Caco-2 (cell line): ENCODE measurements at regions not wholly inside any gene's neighbourhood (a gene's known extent, or its start where the extent isn't known, plus 50 kb on each side); places are given as distances from the start of the nearest gene placed in this dataset.

Experiments
- BruUV-seq: library from RNA; stranded (reverse); fragments of 400-500 nt; replicated peaks from 2 replicates; lab custom pipeline; 2021; lab: Mats Ljungman, UMichigan
- CTCF ChIA-PET: fragments of 300-600 bp; sonication (Branson Sonifier 250); formaldehyde crosslinking; loops from one replicate; lab custom pipeline; 2022; ENCODE audit warnings: antibody characterized with exemption; lab: Charles Lee
- POLR2A ChIA-PET: fragments of 300-600 bp; sonication (Branson Sonifier 250); formaldehyde crosslinking; loops from one replicate; lab custom pipeline; 2022; ENCODE audit warnings: antibody characterized with exemption; lab: Charles Lee
- DNase-seq, 2 experiments: peaks; one replicate each; pipeline versions ENCODE4 v3.0.0 to v3.0.0-alpha.2; 2020 to 2022
- H3K27me3 ChIP-seq: replicated peaks from 2 replicates; pipeline ENCODE4 v1.6.0; 2011; ENCODE audit warnings: low read length; ENCODE audit not compliant: control insufficient read depth, insufficient read depth
- H3K36me3 ChIP-seq: 2 replicates; pipeline ENCODE4 v1.5.1; 2011; ENCODE audit warnings: low read length; ENCODE audit not compliant: control insufficient read depth, insufficient read depth
- H3K4me1 ChIP-seq: fragments of 250-450 bp; sonication (Bioruptor Pico); 2 replicates; pipeline ENCODE4 v1.5.1; 2020; ENCODE audit warnings: mild to moderate bottlenecking
- H3K4me3 ChIP-seq: 2 replicates; pipeline ENCODE4 v1.5.1; 2011; ENCODE audit warnings: low read depth, mild to moderate bottlenecking, control low read depth, low read length
- H3K9me3 ChIP-seq: fragments of 250-450 bp; sonication (Bioruptor Pico); 2 replicates; pipeline ENCODE4 v1.5.1; 2020; ENCODE audit warnings: mild to moderate bottlenecking, moderate library complexity
- H3K27ac Mint-ChIP-seq: one replicate; pipeline ENCODE4 v1.8.0; 2022; ENCODE audit warnings: mixed read lengths; ENCODE audit not compliant: unreplicated experiment
- H3K27me3 Mint-ChIP-seq: one replicate; pipeline ENCODE4 v1.8.0; 2022; ENCODE audit warnings: mixed read lengths; ENCODE audit not compliant: insufficient read depth, unreplicated experiment
- H3K36me3 Mint-ChIP-seq: one replicate; pipeline ENCODE4 v1.8.0; 2022; ENCODE audit warnings: mild to moderate bottlenecking, mixed read lengths; ENCODE audit not compliant: insufficient read depth, unreplicated experiment
- H3K4me1 Mint-ChIP-seq: one replicate; pipeline ENCODE4 v1.8.0; 2022; ENCODE audit warnings: low read depth, mixed read lengths; ENCODE audit not compliant: unreplicated experiment
- H3K4me3 Mint-ChIP-seq: one replicate; pipeline ENCODE4 v1.8.0; 2022; ENCODE audit warnings: mild to moderate bottlenecking, moderate library complexity, mixed read lengths; ENCODE audit not compliant: unreplicated experiment
- H3K9me3 Mint-ChIP-seq: one replicate; pipeline ENCODE4 v1.8.0; 2022; ENCODE audit warnings: mixed read lengths; ENCODE audit not compliant: unreplicated experiment
- intact Hi-C: fragments of 100-400 bp; cut with micrococcal nuclease; formaldehyde crosslinking; loops from one replicate; pipeline ENCODE4 v1.10.0; 2022; ENCODE audit not compliant: unreplicated experiment
- TF ChIP-seq, protein P1 (sequence below), 2 experiments: fragments of 200-600 bp in 1 of 2; IDR thresholded peaks; 1 replicate in 1 of 2; 2 replicates in 1 of 2; pipeline versions ENCODE4 v1.5.1 to v1.8.0; 2011 to 2022; ENCODE audit warnings: antibody characterized with exemption in 1 of 2, control low read depth in 1 of 2, inconsistent platforms in 1 of 2, low read depth in 1 of 2, low read length in 1 of 2, mild to moderate bottlenecking in 1 of 2, moderate library complexity in 1 of 2; ENCODE audit not compliant: insufficient read depth in 1 of 2, severe bottlenecking in 1 of 2, unreplicated experiment in 1 of 2

GRCh38 chr2:60379216-60379615 lies 174.2 kb downstream of the BCL11A start:
- no peaks in the 10 kb centered on the region for H3K36me3 ChIP-seq
- Mint-ChIP-seq H3K4me3 (no peak overlapping the region), H3K27me3 (no peaks in the 10 kb centered on the region), H3K4me1 (peaks cover 13% of the 10 kb centered on the region), H3K9me3 (peaks cover 10% of the 10 kb centered on the region), H3K27ac (no peak overlapping the region), H3K36me3 (no peaks in the 10 kb centered on the region)
- peaks cover 22% of the 10 kb centered on the region; the same call in 1 of the 2 replicates for H3K4me1 ChIP-seq
- H3K27me3 ChIP-seq = no peaks in the 10 kb centered on the region
- CTCF ChIA-PET = no interaction called here
- 0 out of 2 replicates have a peak, but pooled peaks cover 3% of the 10 kb centered on the region for H3K9me3 ChIP-seq
- POLR2A ChIA-PET = no interaction called here
- H3K4me3 ChIP-seq = no peak overlapping the region
- intact Hi-C loops = no loop called here
- BruUV-seq = no TSS peak
- TF ChIP-seq, protein P1, sequence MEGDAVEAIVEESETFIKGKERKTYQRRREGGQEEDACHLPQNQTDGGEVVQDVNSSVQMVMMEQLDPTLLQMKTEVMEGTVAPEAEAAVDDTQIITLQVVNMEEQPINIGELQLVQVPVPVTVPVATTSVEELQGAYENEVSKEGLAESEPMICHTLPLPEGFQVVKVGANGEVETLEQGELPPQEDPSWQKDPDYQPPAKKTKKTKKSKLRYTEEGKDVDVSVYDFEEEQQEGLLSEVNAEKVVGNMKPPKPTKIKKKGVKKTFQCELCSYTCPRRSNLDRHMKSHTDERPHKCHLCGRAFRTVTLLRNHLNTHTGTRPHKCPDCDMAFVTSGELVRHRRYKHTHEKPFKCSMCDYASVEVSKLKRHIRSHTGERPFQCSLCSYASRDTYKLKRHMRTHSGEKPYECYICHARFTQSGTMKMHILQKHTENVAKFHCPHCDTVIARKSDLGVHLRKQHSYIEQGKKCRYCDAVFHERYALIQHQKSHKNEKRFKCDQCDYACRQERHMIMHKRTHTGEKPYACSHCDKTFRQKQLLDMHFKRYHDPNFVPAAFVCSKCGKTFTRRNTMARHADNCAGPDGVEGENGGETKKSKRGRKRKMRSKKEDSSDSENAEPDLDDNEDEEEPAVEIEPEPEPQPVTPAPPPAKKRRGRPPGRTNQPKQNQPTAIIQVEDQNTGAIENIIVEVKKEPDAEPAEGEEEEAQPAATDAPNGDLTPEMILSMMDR (IDR thresholded peaks at IDR 0.05; ENCODE audit: insufficient read depth in 1 of 2, low read depth in 1 of 2, low read length in 1 of 2, severe bottlenecking in 1 of 2, unreplicated experiment in 1 of 2) = no peak
- DNase-seq = no peak

DNA sequence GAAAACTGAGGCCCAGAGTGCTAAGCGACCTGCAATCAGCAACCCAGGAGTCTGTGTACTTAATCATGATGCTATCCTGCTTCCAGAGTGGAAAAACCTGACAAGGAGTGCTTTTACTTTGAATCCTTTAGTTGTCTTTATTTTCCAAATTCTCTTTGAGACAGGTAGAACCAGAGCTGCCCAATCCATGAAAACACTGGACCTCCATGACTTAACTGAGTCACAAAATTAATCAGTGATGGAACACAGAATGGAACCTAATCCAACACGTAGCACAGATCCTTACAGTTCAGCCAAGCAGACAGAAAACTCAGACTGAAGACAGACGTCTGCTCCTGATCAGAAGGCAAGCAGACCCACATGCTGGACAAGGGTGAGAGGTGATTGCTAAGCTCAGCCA lies 175.6 kb downstream of the BCL11A start:
- no TSS peak for BruUV-seq
- Mint-ChIP-seq H3K4me1 (peaks cover 3% of the 10 kb centered on the region), H3K36me3 (no peaks in the 10 kb centered on the region), H3K27me3 (no peaks in the 10 kb centered on the region), H3K9me3 (peaks cover 10% of the 10 kb centered on the region), H3K4me3 (no peak overlapping the region), H3K27ac (no peak overlapping the region)
- DNase-seq = no peak
- Histone ChIP-seq H3K9me3 (0 out of 2 replicates have a peak, but pooled peaks cover 3% of the 10 kb centered on the region), H3K27me3 (no peaks in the 10 kb centered on the region), H3K36me3 (no peaks in the 10 kb centered on the region), H3K4me1 (peaks cover 15% of the 10 kb centered on the region; the same call in 1 of the 2 replicates), H3K4me3 (no peak overlapping the region)
- ChIA-PET CTCF (no interaction called here), POLR2A (no interaction called here)
- intact Hi-C loops = no loop called here
- TF ChIP-seq, protein P1 (IDR thresholded peaks at IDR 0.05; ENCODE audit: insufficient read depth in 1 of 2, low read depth in 1 of 2, low read length in 1 of 2, severe bottlenecking in 1 of 2, unreplicated experiment in 1 of 2) = no peak

DNA sequence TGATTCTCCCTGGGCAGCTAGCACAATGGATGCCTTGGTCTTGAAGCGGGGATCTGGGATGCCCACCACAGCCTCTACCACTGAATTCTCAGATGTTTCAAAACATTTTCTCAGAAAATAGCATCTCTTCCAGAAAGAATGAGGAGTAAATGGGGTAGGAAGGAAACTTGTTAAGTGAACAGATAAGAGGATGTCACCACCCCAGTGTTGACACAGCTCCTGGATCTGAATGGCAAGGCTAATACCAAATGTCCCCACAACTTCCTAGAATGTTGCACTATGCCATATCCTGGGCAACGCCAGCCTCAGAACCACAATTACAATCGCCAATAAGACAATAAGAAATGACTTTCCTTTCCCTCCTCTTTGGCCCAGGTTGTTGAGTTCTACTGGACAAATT lies 177.2 kb downstream of the BCL11A start:
- H3K27ac Mint-ChIP-seq = no peak overlapping the region
- no peaks in the 10 kb centered on the region for H3K36me3 Mint-ChIP-seq
- H3K9me3 Mint-ChIP-seq = peaks cover 2% of the 10 kb centered on the region
- intact Hi-C loops = no loop called here
- no peaks in the 10 kb centered on the region for H3K36me3 ChIP-seq
- 0 out of 2 replicates have a peak, but pooled peaks cover 3% of the 10 kb centered on the region for H3K9me3 ChIP-seq
- H3K4me3 Mint-ChIP-seq = no peak overlapping the region
- TF ChIP-seq, protein P1 (IDR thresholded peaks at IDR 0.05; ENCODE audit: insufficient read depth in 1 of 2, low read depth in 1 of 2, low read length in 1 of 2, severe bottlenecking in 1 of 2, unreplicated experiment in 1 of 2) = no peak
- ChIA-PET CTCF (no interaction called here), POLR2A (no interaction called here)
- H3K27me3 ChIP-seq = no peaks in the 10 kb centered on the region
- no peaks in the 10 kb centered on the region for H3K4me1 Mint-ChIP-seq
- H3K4me3 ChIP-seq = no peak overlapping the region
- peaks cover 15% of the 10 kb centered on the region; the same call in 1 of the 2 replicates for H3K4me1 ChIP-seq
- no peak for DNase-seq
- H3K27me3 Mint-ChIP-seq = no peaks in the 10 kb centered on the region
- BruUV-seq = no TSS peak
